ENCODE measurements at regions not wholly inside any gene's neighbourhood (a gene's known extent, or its start where the extent isn't known, plus 50 kb on each side); places are given as distances from the start of the nearest gene placed in this dataset.

GRCh38 chr2:83115606-83116005 is 1343.5 kb downstream of the SUCLG1 start:
- DNase-seq (ENCODE audit: low read depth), result peak; percentile 52
- no peak for TF ChIP-seq CTCF (IDR thresholded peaks at IDR 0.05; ENCODE audit: control insufficient read depth, extremely low read depth, insufficient read depth)
- no peak overlapping the region for H3K4me3 ChIP-seq (ENCODE audit: low read depth, low read length)

DNA sequence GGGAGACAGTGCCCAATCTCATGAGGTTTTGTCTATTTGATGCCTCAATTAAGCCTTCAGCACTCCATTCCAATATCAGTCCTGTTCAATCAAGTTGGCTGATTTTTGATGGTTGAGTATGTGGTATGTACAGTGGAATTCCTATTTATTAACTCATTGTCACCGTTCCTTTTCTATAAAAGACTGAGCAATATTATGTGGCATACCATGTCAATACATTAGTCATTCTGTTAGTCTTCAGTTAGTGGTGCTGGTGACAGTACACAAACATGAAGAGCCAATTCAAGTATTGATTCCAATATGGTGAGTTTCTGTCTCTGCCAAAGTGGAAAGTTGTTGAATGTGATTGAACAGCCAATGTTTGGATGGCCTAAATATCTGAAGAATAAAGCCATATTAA is 1343.9 kb downstream of the SUCLG1 start:
- H3K4me3 ChIP-seq (ENCODE audit: low read depth, low read length), result no peak overlapping the region
- no peak for TF ChIP-seq CTCF (IDR thresholded peaks at IDR 0.05; ENCODE audit: control insufficient read depth, extremely low read depth, insufficient read depth)
- DNase-seq (ENCODE audit: low read depth), result no peak

DNA sequence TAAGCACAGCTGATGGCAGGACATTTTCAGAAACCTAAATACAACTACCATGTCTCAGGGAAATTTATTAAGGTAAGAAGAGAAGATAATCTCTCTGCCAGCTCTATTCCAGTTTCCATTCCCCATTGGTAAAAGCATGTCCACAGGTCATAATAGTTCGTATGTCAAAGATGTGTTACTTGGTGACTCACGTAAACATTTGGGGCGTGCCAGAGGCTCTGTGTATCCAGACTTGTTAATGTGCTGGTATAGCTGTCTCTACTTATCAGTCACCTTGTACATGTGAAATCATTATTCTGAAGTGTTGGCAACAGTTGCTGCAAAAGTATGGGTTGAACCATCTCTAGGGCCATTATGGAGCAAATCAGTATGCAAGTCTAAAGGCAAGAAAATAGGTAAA is 1345.1 kb downstream of the SUCLG1 start:
- TF ChIP-seq CTCF (IDR thresholded peaks at IDR 0.05; ENCODE audit: control insufficient read depth, extremely low read depth, insufficient read depth), result no peak
- DNase-seq (ENCODE audit: low read depth), result no peak
- H3K4me3 ChIP-seq (ENCODE audit: low read depth, low read length), result no peak overlapping the region

GRCh38 chr2:83112858-83113257 is 1346.2 kb downstream of the SUCLG1 start:
- DNase-seq (ENCODE audit: low read depth), result no peak
- no peak overlapping the region for H3K4me3 ChIP-seq (ENCODE audit: low read depth, low read length)
- no peak for TF ChIP-seq CTCF (IDR thresholded peaks at IDR 0.05; ENCODE audit: control insufficient read depth, extremely low read depth, insufficient read depth)

DNA sequence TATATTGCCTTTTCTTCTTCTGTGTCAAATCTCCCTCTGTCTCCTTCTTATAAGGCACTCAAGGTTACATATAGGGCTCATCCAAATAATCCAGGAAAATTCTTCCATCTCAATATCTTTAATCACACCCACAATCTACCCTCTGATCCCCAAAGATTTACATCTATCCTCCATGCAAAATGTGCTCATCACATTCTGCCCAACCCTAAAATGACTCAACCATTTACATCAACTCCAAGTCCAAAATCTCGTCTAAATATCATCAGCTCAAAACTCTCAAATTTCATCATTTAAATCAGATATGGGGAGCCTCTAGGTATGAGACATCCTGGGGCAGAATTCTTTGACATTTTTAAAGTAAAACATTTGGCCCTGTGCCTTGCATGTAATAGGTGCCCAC is 1349.8 kb downstream of the SUCLG1 start:
- no peak for TF ChIP-seq CTCF (IDR thresholded peaks at IDR 0.05; ENCODE audit: control insufficient read depth, extremely low read depth, insufficient read depth)
- DNase-seq (ENCODE audit: low read depth), result no peak

DNA sequence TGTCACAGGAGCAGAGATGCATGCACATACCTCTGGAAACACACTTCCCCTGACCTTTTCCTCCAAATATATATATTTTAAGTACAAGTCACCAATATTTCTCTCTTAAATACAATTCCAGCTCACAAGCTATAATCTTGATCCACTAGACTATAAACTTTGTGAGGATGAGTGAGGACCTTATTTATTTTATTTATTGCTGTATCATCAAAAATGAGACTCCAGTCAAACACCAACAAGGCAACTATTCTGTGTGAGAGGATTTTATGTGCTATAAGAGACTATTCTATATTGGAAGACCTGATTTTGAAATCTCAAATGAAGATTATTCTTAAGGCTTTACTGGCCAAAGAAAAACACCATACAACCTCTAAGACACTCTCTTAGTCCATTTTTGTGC is 1352.2 kb downstream of the SUCLG1 start:
- H3K4me3 ChIP-seq (ENCODE audit: low read depth, low read length), result no peak overlapping the region
- TF ChIP-seq CTCF (IDR thresholded peaks at IDR 0.05; ENCODE audit: control insufficient read depth, extremely low read depth, insufficient read depth), result no peak
- no peak for DNase-seq (ENCODE audit: low read depth)

More for the DNA sequence above, 1349.8 kb downstream of the SUCLG1 start:
- H3K4me3 ChIP-seq (ENCODE audit: low read depth, low read length), result no peak overlapping the region

DNA sequence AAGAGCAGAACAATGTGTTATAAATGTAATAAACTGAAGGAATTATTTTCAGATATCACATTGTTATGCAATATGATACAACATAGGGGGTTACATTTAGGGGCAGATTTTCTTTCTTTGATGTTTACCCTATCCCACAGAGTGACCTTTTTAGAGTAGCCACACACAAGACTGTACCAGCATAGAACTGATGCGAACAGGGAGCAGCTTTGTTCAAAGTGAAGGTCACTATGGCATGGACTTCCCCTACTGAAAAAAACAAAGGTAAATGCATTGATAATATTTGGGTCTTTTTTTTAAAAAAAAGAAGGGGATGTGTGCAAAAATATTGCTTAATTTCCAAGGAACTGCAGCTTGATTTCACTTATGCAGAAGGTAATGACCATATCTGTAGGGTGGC is 1354.9 kb downstream of the SUCLG1 start:
- TF ChIP-seq CTCF (IDR thresholded peaks at IDR 0.05; ENCODE audit: control insufficient read depth, extremely low read depth, insufficient read depth), result no peak
- no peak overlapping the region for H3K4me3 ChIP-seq (ENCODE audit: low read depth, low read length)

More for the DNA sequence above, 1354.9 kb downstream of the SUCLG1 start:
- DNase-seq (ENCODE audit: low read depth), result no peak
